Stomach (tissue), 4 donors: ENCODE measurements at regions not wholly inside any gene's neighbourhood (a gene's known extent, or its start where the extent isn't known, plus 50 kb on each side); places are given as distances from the start of the nearest gene placed in this dataset.

Source experiments
- EP300 ChIP-seq: sonication (generic); formaldehyde crosslinking; IDR thresholded peaks from one replicate; pipeline ENCODE4 v1.6.1; 2017; ENCODE audit warnings: antibody characterized with exemption
- POLR2A ChIP-seq, 4 donors: fragments of 450-650 bp; IDR thresholded peaks; one replicate each; pipeline ENCODE4 v1.6.1; 2016; ENCODE audit warnings: antibody characterized with exemption in 4 of 4, control low read depth in 2 of 4, mild to moderate bottlenecking in 1 of 4, moderate library complexity in 1 of 4
- POLR2AphosphoS5 ChIP-seq, 3 donors: sonication (generic); formaldehyde crosslinking; IDR thresholded peaks; one replicate each; pipeline ENCODE4 v1.6.1; 2016; ENCODE audit warnings: antibody characterized with exemption in 3 of 3
- TF ChIP-seq, protein P1 (sequence below), 7 experiments: fragments of 450-650 bp in 4 of 7; fragments of 200-600 bp in 3 of 7; sonication (generic) in 3 of 7; IDR thresholded peaks; one replicate each; pipeline ENCODE4 v1.5.1; 2016 to 2019; ENCODE audit warnings: antibody characterized with exemption in 7 of 7, control low read depth in 2 of 7, mild to moderate bottlenecking in 1 of 7

DNA sequence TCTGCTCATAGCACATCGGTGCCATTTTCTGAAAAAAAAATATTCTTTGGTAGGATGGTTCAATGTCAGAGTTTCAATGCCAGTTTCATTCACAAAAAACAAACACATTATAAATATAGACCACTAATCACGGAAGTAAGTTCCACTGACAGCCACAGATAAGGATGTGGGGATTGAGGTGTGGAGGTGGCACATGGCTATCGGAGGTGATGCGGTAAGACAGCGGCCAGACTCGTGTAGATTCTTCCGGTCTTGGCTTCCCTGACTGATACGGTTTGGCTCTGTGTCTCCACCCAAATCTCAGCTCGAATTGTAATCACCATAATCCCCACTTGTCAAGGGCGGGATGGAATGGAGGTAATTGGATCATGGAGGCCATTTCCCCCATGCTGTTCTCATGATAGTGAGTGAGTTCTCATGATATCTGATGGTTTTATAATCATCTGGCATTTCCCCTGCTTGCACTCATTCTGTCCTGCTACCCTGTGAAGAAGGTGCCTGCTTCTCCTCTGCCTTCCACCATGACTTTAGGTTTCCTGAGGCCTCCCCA, 693.4 kb downstream of the VRK1 start:
- TF ChIP-seq, protein P1, sequence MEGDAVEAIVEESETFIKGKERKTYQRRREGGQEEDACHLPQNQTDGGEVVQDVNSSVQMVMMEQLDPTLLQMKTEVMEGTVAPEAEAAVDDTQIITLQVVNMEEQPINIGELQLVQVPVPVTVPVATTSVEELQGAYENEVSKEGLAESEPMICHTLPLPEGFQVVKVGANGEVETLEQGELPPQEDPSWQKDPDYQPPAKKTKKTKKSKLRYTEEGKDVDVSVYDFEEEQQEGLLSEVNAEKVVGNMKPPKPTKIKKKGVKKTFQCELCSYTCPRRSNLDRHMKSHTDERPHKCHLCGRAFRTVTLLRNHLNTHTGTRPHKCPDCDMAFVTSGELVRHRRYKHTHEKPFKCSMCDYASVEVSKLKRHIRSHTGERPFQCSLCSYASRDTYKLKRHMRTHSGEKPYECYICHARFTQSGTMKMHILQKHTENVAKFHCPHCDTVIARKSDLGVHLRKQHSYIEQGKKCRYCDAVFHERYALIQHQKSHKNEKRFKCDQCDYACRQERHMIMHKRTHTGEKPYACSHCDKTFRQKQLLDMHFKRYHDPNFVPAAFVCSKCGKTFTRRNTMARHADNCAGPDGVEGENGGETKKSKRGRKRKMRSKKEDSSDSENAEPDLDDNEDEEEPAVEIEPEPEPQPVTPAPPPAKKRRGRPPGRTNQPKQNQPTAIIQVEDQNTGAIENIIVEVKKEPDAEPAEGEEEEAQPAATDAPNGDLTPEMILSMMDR (IDR thresholded peaks at IDR 0.05): no peak
- no peak for TF ChIP-seq POLR2A (IDR thresholded peaks at IDR 0.05)
- TF ChIP-seq POLR2AphosphoS5 (IDR thresholded peaks at IDR 0.05): no peak
- TF ChIP-seq EP300: no peak
